IMR-90 (cell line): ENCODE measurements at regions not wholly inside any gene's neighbourhood (a gene's known extent, or its start where the extent isn't known, plus 50 kb on each side); places are given as distances from the start of the nearest gene placed in this dataset.

Experiments used
- ATAC-seq: fragments of 200-7000 bp; cut with Tn5 transposase; 2 replicates; pipeline ENCODE4 v1.9.1; 2020; ENCODE audit warnings: low read depth, mild to moderate bottlenecking, moderate library complexity
- BruUV-seq: library from RNA; stranded (reverse); fragments of 400-500 nt; replicated peaks from 2 replicates; lab custom pipeline; 2021; lab: Mats Ljungman, UMichigan
- CTCF ChIA-PET: fragments of 300-600 bp; formaldehyde crosslinking; extraction: SDS; loops from one replicate; lab custom pipeline; 2021; ENCODE audit warnings: antibody characterized with exemption; lab: Yijun Ruan, JAX
- POLR2A ChIA-PET: fragments of 300-600 bp; sonication (Branson Sonifier 250); formaldehyde crosslinking; loops from one replicate; lab custom pipeline; 2022; ENCODE audit warnings: antibody characterized with exemption; ENCODE audit not compliant: unreplicated experiment; lab: Charles Lee
- DNase-seq: peaks from one replicate; pipeline ENCODE4 v3.0.0; 2013
- H2AFZ ChIP-seq: replicated peaks from 2 replicates; pipeline ENCODE3; 2013; ENCODE audit warnings: low read length, mild to moderate bottlenecking; ENCODE audit not compliant: poor library complexity
- H2AK5ac ChIP-seq: 2 replicates; pipeline ENCODE4 v1.6.1; 2013; ENCODE audit warnings: low read depth, low read length, inconsistent platforms
- H2AK9ac ChIP-seq: replicated peaks from 2 replicates; pipeline ENCODE3; 2013; ENCODE audit warnings: mild to moderate bottlenecking, low read depth, low read length, moderate library complexity; ENCODE audit not compliant: poor library complexity
- H2BK120ac ChIP-seq: 2 replicates; pipeline ENCODE4 v1.6.1; 2013; ENCODE audit warnings: low read depth, low read length, inconsistent platforms
- H2BK15ac ChIP-seq: 3 replicates; pipeline ENCODE4 v1.6.1; 2013; ENCODE audit warnings: low read depth, low read length, inconsistent platforms
- H2BK20ac ChIP-seq: 2 replicates; pipeline ENCODE4 v1.6.1; 2013; ENCODE audit warnings: low read depth, mild to moderate bottlenecking, inconsistent platforms, low read length, moderate library complexity
- H2BK5ac ChIP-seq: 2 replicates; pipeline ENCODE4 v1.6.1; 2013; ENCODE audit warnings: mild to moderate bottlenecking, low read depth, low read length, inconsistent platforms; ENCODE audit not compliant: poor library complexity, severe bottlenecking
- H3K14ac ChIP-seq: replicated peaks from 2 replicates; pipeline ENCODE4 v1.6.1; 2013; ENCODE audit warnings: low read depth, low read length, inconsistent platforms
- H3K18ac ChIP-seq: 2 replicates; pipeline ENCODE4 v1.6.1; 2013; ENCODE audit warnings: low read depth, low read length, control low read depth
- H3K23ac ChIP-seq: 2 replicates; pipeline ENCODE4 v1.6.1; 2013; ENCODE audit warnings: low read depth, low read length, inconsistent platforms
- H3K27ac ChIP-seq: 2 replicates; pipeline ENCODE4 v1.5.1; 2013; ENCODE audit warnings: mild to moderate bottlenecking, control low read depth, low read length; ENCODE audit not compliant: insufficient read depth
- H3K27me3 ChIP-seq: 2 replicates; pipeline ENCODE4 v1.6.1; 2013; ENCODE audit warnings: low read length; ENCODE audit not compliant: control insufficient read depth, insufficient read depth
- H3K36me3 ChIP-seq: 2 replicates; pipeline ENCODE4 v1.6.1; 2013; ENCODE audit warnings: low read length, mixed read lengths; ENCODE audit not compliant: control insufficient read depth, insufficient read depth
- H3K4ac ChIP-seq: 2 replicates; pipeline ENCODE4 v1.6.1; 2013; ENCODE audit warnings: low read depth, low read length, inconsistent platforms
- H3K4me1 ChIP-seq: 2 replicates; pipeline ENCODE4 v1.6.1; 2013; ENCODE audit warnings: low read length, mixed read lengths; ENCODE audit not compliant: control insufficient read depth, insufficient read depth
- H3K4me2 ChIP-seq: 2 replicates; pipeline ENCODE4 v1.6.1; 2013; ENCODE audit warnings: low read depth, mild to moderate bottlenecking, control low read depth, low read length, moderate library complexity
- H3K4me3 ChIP-seq: 2 replicates; pipeline ENCODE4 v1.5.1; 2013; ENCODE audit warnings: low read depth, mild to moderate bottlenecking, control low read depth, low read length, moderate library complexity; ENCODE audit not compliant: insufficient read depth
- H3K56ac ChIP-seq: 2 replicates; pipeline ENCODE4 v1.6.1; 2013; ENCODE audit warnings: low read length, inconsistent platforms; ENCODE audit not compliant: insufficient read depth; ENCODE audit errors: extremely low read depth
- H3K79me1 ChIP-seq, 2 experiments: 2 replicates each; pipeline ENCODE4 v1.6.1; 2013; ENCODE audit warnings: low read length in 2 of 2, inconsistent platforms in 1 of 2, low read depth in 1 of 2
- H3K9ac ChIP-seq: 2 replicates; pipeline ENCODE4 v1.6.1; 2013; ENCODE audit warnings: low read depth, low read length, control low read depth
- H3K9me1 ChIP-seq: 2 replicates; pipeline ENCODE4 v1.6.1; 2013; ENCODE audit warnings: low read length, inconsistent platforms; ENCODE audit not compliant: insufficient read depth
- H3K9me3 ChIP-seq: 2 replicates; pipeline ENCODE4 v1.6.1; 2013; ENCODE audit warnings: low read length; ENCODE audit not compliant: control insufficient read depth, insufficient read depth
- H4K20me1 ChIP-seq: 2 replicates; pipeline ENCODE4 v1.6.1; 2013; ENCODE audit warnings: low read length, inconsistent platforms; ENCODE audit not compliant: insufficient read depth
- H4K5ac ChIP-seq: 2 replicates; pipeline ENCODE4 v1.6.1; 2013; ENCODE audit warnings: mild to moderate bottlenecking, low read depth, low read length, control low read depth
- H4K8ac ChIP-seq, 2 experiments: 2 replicates each; pipeline ENCODE4 v1.6.1; 2013; ENCODE audit warnings: low read depth in 2 of 2, low read length in 2 of 2, control low read depth in 1 of 2, inconsistent platforms in 1 of 2
- H4K91ac ChIP-seq: 2 replicates; pipeline ENCODE4 v1.6.1; 2013; ENCODE audit warnings: low read depth, low read length, inconsistent platforms; ENCODE audit not compliant: insufficient read depth
- FOS ChIP-seq: fragments of 150-350 bp; IDR thresholded peaks from 2 replicates; pipeline ENCODE4 v1.6.1; 2016; ENCODE audit warnings: low read depth, low read length
- NFE2L2 ChIP-seq: fragments of 150-350 bp; IDR thresholded peaks from 2 replicates; pipeline ENCODE4 v1.6.1; 2016; ENCODE audit warnings: low read depth, mild to moderate bottlenecking, low read length
- POLR2A ChIP-seq: IDR thresholded peaks from 2 replicates; pipeline ENCODE4 v1.6.1; 2012; ENCODE audit warnings: mild to moderate bottlenecking, low read depth, low read length
- WGBS, 2 experiments: methylation state at CpG; one replicate each; pipeline versions ENCODE4 v1.1.5 to v1.1.7; 2013; ENCODE audit warnings: missing lambda C conversion rate in 2 of 2; ENCODE audit not compliant: insufficient read length in 1 of 2; ENCODE audit errors: extremely low coverage in 2 of 2; 5-methylcytosine and 5-hydroxymethylcytosine counted together
- dilution Hi-C: fragments of 300-500 bp; cut with HindIII; formaldehyde crosslinking; loops from one replicate; pipeline ENCODE4 v1.14.3; 2018; ENCODE audit warnings: low sequenced_read_pairs; ENCODE audit not compliant: unreplicated experiment
- in situ Hi-C: fragments of 300-500 bp; cut with MboI; formaldehyde crosslinking; loops from 3 replicates; pipeline ENCODE4 v1.14.3; 2019; ENCODE audit warnings: low sequenced_read_pairs, inconsistent platforms, mixed read lengths
- intact Hi-C: fragments of 100-400 bp; cut with micrococcal nuclease; formaldehyde crosslinking; loops from 2 replicates; pipeline ENCODE4 v1.10.0; 2022

GRCh38 chrX:13373431-13374187 lies 53.8 kb upstream of the ATXN3L start:
- no peaks in the 10 kb centered on the region for H3K27me3 ChIP-seq
- H3K18ac ChIP-seq: peak overlapping the region; percentile 99
- peak overlapping the region; percentile 100; the same call in 1 of the 2 replicates for H3K27ac ChIP-seq
- BruUV-seq: no TSS peak
- no peaks in the 10 kb centered on the region for H3K9me1 ChIP-seq
- no peaks in the 10 kb centered on the region for H3K9me3 ChIP-seq
- peak overlapping the region; percentile 90; the same call in 2 of the 3 replicates for H2BK15ac ChIP-seq
- peak overlapping the region; percentile 53; the same call in 1 of the 2 replicates for H3K14ac ChIP-seq
- peak overlapping the region; percentile 55 to 60; a peak in 3 of 4 replicates for H4K8ac ChIP-seq
- no peak overlapping the region for H2AK9ac ChIP-seq
- DNase-seq (peak; percentile 82), ATAC-seq (peak; percentile 39)
- H2BK20ac ChIP-seq: peak overlapping the region; percentile 67
- no peaks in the 10 kb centered on the region for H3K36me3 ChIP-seq
- peak overlapping the region; percentile 74; the same call in 1 of the 2 replicates for H3K4ac ChIP-seq
- peak overlapping the region; percentile 80 for H3K9ac ChIP-seq
- intact Hi-C loops (loop anchor here (10.0 kb wide), 2 partner anchors 159 to 249 kb away; no protein-coding TSS in a partner anchor), dilution Hi-C loops (no loop called here), in situ Hi-C loops (loop anchor here (10.0 kb wide), 1 partner anchor 389 kb away; no protein-coding TSS in a partner anchor)
- no CpG with 5 or more reads among the region's 7 CpGs for WGBS, 2 experiments
- no peak overlapping the region; the same call in 1 of the 2 replicates for H3K4me2 ChIP-seq
- peak overlapping the region; percentile 73 for H4K91ac ChIP-seq
- TF ChIP-seq FOS (0 out of 2 replicates have a peak, but pooled peaks have one; percentile 49), POLR2A (no peak), NFE2L2 (peak; percentile 77; the same call in 1 of the 2 replicates)
- H4K20me1 ChIP-seq: no peaks in the 10 kb centered on the region
- H4K5ac ChIP-seq: peak overlapping the region; percentile 99
- H3K23ac ChIP-seq: no peak overlapping the region
- H2AFZ ChIP-seq: no peak overlapping the region
- ChIA-PET CTCF (interaction anchor here (1.6 kb wide), 1 partner anchor 24 kb away, joined by 4 read pairs; no protein-coding TSS in a partner anchor), POLR2A (interaction anchor here (0.6 kb wide), 1 partner anchor 398 kb away, joined by 3 read pairs; no protein-coding TSS in a partner anchor)
- no peak overlapping the region for H3K4me3 ChIP-seq
- no peaks in the 10 kb centered on the region for H3K79me1 ChIP-seq
- H2BK120ac ChIP-seq: peak overlapping the region; percentile 86
- peak overlapping the region; percentile 79 for H2BK5ac ChIP-seq
- peak overlapping the region; percentile 5; the same call in 1 of the 2 replicates for H3K56ac ChIP-seq
- peaks cover 8% of the 10 kb centered on the region for H3K4me1 ChIP-seq
- H2AK5ac ChIP-seq: no peak overlapping the region
